Astrocyte (in vitro differentiated cells and primary cell): ENCODE measurements at regions not wholly inside any gene's neighbourhood (a gene's known extent, or its start where the extent isn't known, plus 50 kb on each side); places are given as distances from the start of the nearest gene placed in this dataset.

Source experiments
- DNase-seq: peaks from one replicate; pipeline ENCODE4 v3.0.0-alpha.2; 2010; ENCODE audit warnings: low read depth
- FAIRE-seq: peaks from 2 replicates; lab custom pipeline; 2011; peaks lifted over from hg19 to GRCh38; lab: Jason Lieb, UNC
- H2AFZ ChIP-seq: 2 replicates; pipeline ENCODE4 v1.6.0; 2012; ENCODE audit warnings: low read depth, low read length, inconsistent platforms
- H3K27ac ChIP-seq: 2 replicates; pipeline ENCODE4 v1.5.1; 2011; ENCODE audit warnings: low read depth, low read length, inconsistent platforms
- H3K27me3 ChIP-seq: 2 replicates; pipeline ENCODE4 v1.6.0; 2011; ENCODE audit warnings: low read length, inconsistent platforms; ENCODE audit not compliant: insufficient read depth
- H3K36me3 ChIP-seq: 2 replicates; pipeline ENCODE4 v1.5.1; 2011; ENCODE audit warnings: low read length, inconsistent platforms; ENCODE audit not compliant: insufficient read depth
- H3K4me1 ChIP-seq: 2 replicates; pipeline ENCODE4 v1.5.1; 2011; ENCODE audit warnings: low read length, inconsistent platforms; ENCODE audit not compliant: insufficient read depth
- H3K4me2 ChIP-seq: 2 replicates; pipeline ENCODE4 v1.6.0; 2012; ENCODE audit warnings: low read length, inconsistent platforms
- H3K4me3 ChIP-seq: 2 replicates; pipeline ENCODE4 v1.5.1; 2011; ENCODE audit warnings: low read depth, mild to moderate bottlenecking, low read length, inconsistent platforms; ENCODE audit not compliant: insufficient read depth
- H3K79me2 ChIP-seq: 2 replicates; pipeline ENCODE4 v1.6.0; 2012; ENCODE audit warnings: mild to moderate bottlenecking, low read length, inconsistent platforms; ENCODE audit not compliant: insufficient read depth
- H3K9ac ChIP-seq: 2 replicates; pipeline ENCODE4 v1.6.0; 2012; ENCODE audit warnings: mild to moderate bottlenecking, low read length, inconsistent platforms
- H3K9me3 ChIP-seq: 2 replicates; pipeline ENCODE4 v1.5.1; 2012; ENCODE audit warnings: low read depth, mild to moderate bottlenecking, low read length, inconsistent platforms; ENCODE audit not compliant: insufficient read depth
- H4K20me1 ChIP-seq: 2 replicates; pipeline ENCODE4 v1.6.0; 2012; ENCODE audit warnings: low read length, inconsistent platforms; ENCODE audit not compliant: insufficient read depth
- H3K27ac Mint-ChIP-seq: one replicate; pipeline ENCODE4 v1.8.0; 2021; ENCODE audit warnings: mild to moderate bottlenecking, mixed read lengths; ENCODE audit not compliant: unreplicated experiment
- H3K27me3 Mint-ChIP-seq: one replicate; pipeline ENCODE4 v1.8.0; 2021; ENCODE audit warnings: low read depth, mixed read lengths; ENCODE audit not compliant: unreplicated experiment
- H3K36me3 Mint-ChIP-seq: one replicate; pipeline ENCODE4 v1.8.0; 2021; ENCODE audit warnings: low read depth, mixed read lengths; ENCODE audit not compliant: unreplicated experiment
- H3K4me1 Mint-ChIP-seq: one replicate; pipeline ENCODE4 v1.8.0; 2021; ENCODE audit warnings: low read depth, mixed read lengths; ENCODE audit not compliant: unreplicated experiment
- H3K4me3 Mint-ChIP-seq: one replicate; pipeline ENCODE4 v1.8.0; 2021; ENCODE audit warnings: mild to moderate bottlenecking, moderate library complexity, mixed read lengths; ENCODE audit not compliant: unreplicated experiment
- H3K9me3 Mint-ChIP-seq: one replicate; pipeline ENCODE4 v1.8.0; 2021; ENCODE audit warnings: mild to moderate bottlenecking, mixed read lengths; ENCODE audit not compliant: unreplicated experiment
- EZH2 ChIP-seq: IDR thresholded peaks from 2 replicates; pipeline ENCODE4 v1.6.1; 2012; ENCODE audit warnings: mild to moderate bottlenecking, low read length, inconsistent platforms; ENCODE audit not compliant: insufficient read depth
- TF ChIP-seq, protein P1 (sequence below): IDR thresholded peaks from 2 replicates; pipeline ENCODE4 v1.5.1; 2011; ENCODE audit warnings: low read depth, mild to moderate bottlenecking, inconsistent platforms, low read length, moderate library complexity; ENCODE audit not compliant: insufficient read depth

DNA sequence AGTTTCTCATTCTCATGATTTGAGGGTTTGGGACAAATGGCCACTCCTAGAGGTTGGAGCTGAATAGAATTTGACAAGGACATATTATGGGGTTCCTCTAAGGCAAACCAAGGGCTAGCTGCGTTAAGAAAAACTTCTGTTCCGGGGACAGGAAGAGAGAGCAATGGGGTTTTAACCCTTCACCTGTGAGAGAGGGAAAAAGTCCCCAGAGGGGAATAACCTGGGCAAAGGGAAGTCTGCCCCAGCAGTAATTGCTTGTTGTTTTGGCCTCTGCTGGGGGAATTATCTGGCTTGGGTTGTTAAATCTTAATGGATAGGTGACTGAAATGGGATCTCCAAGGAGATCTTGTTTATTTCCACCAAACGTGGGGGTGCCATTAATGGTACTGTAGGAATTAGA lies 110.1 kb upstream of the MOCS2 start:
- Histone ChIP-seq H3K27ac (no peak overlapping the region), H3K4me3 (no peak overlapping the region), H2AFZ (no peak overlapping the region), H3K36me3 (no peaks in the 10 kb centered on the region), H3K9ac (no peak overlapping the region), H3K4me1 (no peaks in the 10 kb centered on the region), H3K9me3 (peaks cover 2% of the 10 kb centered on the region), H4K20me1 (no peaks in the 10 kb centered on the region), H3K79me2 (no peaks in the 10 kb centered on the region), H3K4me2 (no peak overlapping the region), H3K27me3 (no peaks in the 10 kb centered on the region)
- H3K36me3 Mint-ChIP-seq: no peaks in the 10 kb centered on the region
- no peak overlapping the region for H3K4me3 Mint-ChIP-seq
- FAIRE-seq: no peak
- H3K4me1 Mint-ChIP-seq: no peaks in the 10 kb centered on the region
- H3K27me3 Mint-ChIP-seq: no peaks in the 10 kb centered on the region
- TF ChIP-seq EZH2: no peak
- TF ChIP-seq, protein P1, sequence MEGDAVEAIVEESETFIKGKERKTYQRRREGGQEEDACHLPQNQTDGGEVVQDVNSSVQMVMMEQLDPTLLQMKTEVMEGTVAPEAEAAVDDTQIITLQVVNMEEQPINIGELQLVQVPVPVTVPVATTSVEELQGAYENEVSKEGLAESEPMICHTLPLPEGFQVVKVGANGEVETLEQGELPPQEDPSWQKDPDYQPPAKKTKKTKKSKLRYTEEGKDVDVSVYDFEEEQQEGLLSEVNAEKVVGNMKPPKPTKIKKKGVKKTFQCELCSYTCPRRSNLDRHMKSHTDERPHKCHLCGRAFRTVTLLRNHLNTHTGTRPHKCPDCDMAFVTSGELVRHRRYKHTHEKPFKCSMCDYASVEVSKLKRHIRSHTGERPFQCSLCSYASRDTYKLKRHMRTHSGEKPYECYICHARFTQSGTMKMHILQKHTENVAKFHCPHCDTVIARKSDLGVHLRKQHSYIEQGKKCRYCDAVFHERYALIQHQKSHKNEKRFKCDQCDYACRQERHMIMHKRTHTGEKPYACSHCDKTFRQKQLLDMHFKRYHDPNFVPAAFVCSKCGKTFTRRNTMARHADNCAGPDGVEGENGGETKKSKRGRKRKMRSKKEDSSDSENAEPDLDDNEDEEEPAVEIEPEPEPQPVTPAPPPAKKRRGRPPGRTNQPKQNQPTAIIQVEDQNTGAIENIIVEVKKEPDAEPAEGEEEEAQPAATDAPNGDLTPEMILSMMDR: no peak
- H3K27ac Mint-ChIP-seq: no peak overlapping the region
- DNase-seq: no peak
- peaks cover 10% of the 10 kb centered on the region for H3K9me3 Mint-ChIP-seq

GRCh38 chr5:53233645-53234405 lies 124.3 kb upstream of the MOCS2 start:
- H3K4me3 Mint-ChIP-seq: no peak overlapping the region
- no peaks in the 10 kb centered on the region for H3K4me1 ChIP-seq
- H3K4me3 ChIP-seq: no peak overlapping the region
- H3K27ac Mint-ChIP-seq: no peak overlapping the region
- no peak overlapping the region for H3K4me2 ChIP-seq
- peaks cover 5% of the 10 kb centered on the region for H3K9me3 Mint-ChIP-seq
- H3K4me1 Mint-ChIP-seq: no peaks in the 10 kb centered on the region
- H3K36me3 ChIP-seq: no peaks in the 10 kb centered on the region
- no peaks in the 10 kb centered on the region for H4K20me1 ChIP-seq
- no peak overlapping the region for H3K9ac ChIP-seq
- no peak overlapping the region for H3K27ac ChIP-seq
- no peaks in the 10 kb centered on the region for H3K27me3 ChIP-seq
- H3K9me3 ChIP-seq: no peaks in the 10 kb centered on the region
- H3K79me2 ChIP-seq: no peaks in the 10 kb centered on the region
- DNase-seq (no peak), FAIRE-seq (no peak)
- H3K36me3 Mint-ChIP-seq: no peaks in the 10 kb centered on the region
- H2AFZ ChIP-seq: no peak overlapping the region
- no peak for TF ChIP-seq EZH2
- TF ChIP-seq, protein P1: no peak
- H3K27me3 Mint-ChIP-seq: no peaks in the 10 kb centered on the region

DNA sequence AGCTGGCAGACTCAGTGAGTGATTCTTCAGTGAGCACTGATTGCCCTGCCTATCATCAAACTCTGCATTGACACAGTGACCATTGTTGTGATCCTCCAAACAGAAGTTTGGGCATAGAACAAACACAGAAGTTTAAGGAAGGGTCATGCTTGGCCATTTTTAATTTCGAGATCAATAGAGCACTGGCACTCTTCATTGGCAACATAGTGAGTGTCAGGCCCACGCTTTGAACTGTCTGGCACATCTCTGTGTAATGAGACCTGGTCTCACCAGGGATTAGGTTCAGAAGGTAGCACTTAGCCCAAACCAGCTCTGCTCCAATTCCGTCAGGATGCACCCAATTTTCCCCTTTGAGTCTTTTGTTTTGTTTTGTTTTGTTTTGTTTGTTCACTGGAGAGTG lies 127.1 kb upstream of the MOCS2 start:
- Mint-ChIP-seq H3K9me3 (no peaks in the 10 kb centered on the region), H3K36me3 (no peaks in the 10 kb centered on the region), H3K27ac (no peak overlapping the region), H3K4me3 (no peak overlapping the region), H3K4me1 (no peaks in the 10 kb centered on the region), H3K27me3 (no peaks in the 10 kb centered on the region)
- H3K79me2 ChIP-seq: no peaks in the 10 kb centered on the region
- no peak overlapping the region for H3K9ac ChIP-seq
- no peaks in the 10 kb centered on the region for H3K27me3 ChIP-seq
- no peak for FAIRE-seq
- TF ChIP-seq, protein P1: no peak
- no peak for TF ChIP-seq EZH2
- DNase-seq: no peak
- H3K4me2 ChIP-seq: no peak overlapping the region
- no peaks in the 10 kb centered on the region for H4K20me1 ChIP-seq
- no peak overlapping the region for H3K4me3 ChIP-seq
- no peaks in the 10 kb centered on the region for H3K36me3 ChIP-seq
- no peaks in the 10 kb centered on the region for H3K9me3 ChIP-seq
- H2AFZ ChIP-seq: no peak overlapping the region
- no peak overlapping the region for H3K27ac ChIP-seq
- H3K4me1 ChIP-seq: no peaks in the 10 kb centered on the region
